A673 (cell line): ENCODE measurements at regions not wholly inside any gene's neighbourhood (a gene's known extent, or its start where the extent isn't known, plus 50 kb on each side); places are given as distances from the start of the nearest gene placed in this dataset.

Source experiments
- EZH2 ChIP-seq: fragments of 200-600 bp; sonication (generic); IDR thresholded peaks from 2 replicates; pipeline ENCODE4 v1.6.1; 2017; ENCODE audit warnings: borderline replicate concordance, low read depth, mild to moderate bottlenecking, mixed read lengths, antibody characterized with exemption, low read length; ENCODE audit not compliant: poor library complexity, severe bottlenecking
- TF ChIP-seq, protein P1 (sequence below): fragments of 300-800, 200-600 bp; sonication (generic); conservative IDR thresholded peaks from 2 replicates; pipeline ENCODE4 v1.5.1; 2017; ENCODE audit warnings: low read depth, mild to moderate bottlenecking, antibody characterized with exemption, low read length, moderate library complexity, mixed read lengths

DNA sequence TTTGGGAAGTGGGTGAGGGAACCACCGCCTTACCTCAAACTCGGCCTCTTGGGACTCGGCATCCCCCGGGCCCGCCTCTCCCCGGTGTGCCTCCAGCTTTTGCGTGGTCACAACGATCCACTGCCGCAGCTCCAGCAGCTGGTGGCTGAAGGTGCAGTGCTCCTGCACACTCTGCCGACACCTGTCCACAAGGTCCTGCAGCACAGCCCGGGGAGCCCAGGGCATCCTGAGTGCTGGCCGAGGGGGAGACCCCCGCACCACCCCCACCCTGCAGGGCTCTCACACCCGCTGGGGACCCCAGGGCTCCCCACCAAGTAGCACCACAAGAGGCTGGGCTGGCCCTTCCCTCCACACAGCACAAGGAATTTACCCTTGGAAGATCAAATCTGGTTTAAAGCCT is 76.6 kb downstream of the SYNE3 start:
- TF ChIP-seq, protein P1, sequence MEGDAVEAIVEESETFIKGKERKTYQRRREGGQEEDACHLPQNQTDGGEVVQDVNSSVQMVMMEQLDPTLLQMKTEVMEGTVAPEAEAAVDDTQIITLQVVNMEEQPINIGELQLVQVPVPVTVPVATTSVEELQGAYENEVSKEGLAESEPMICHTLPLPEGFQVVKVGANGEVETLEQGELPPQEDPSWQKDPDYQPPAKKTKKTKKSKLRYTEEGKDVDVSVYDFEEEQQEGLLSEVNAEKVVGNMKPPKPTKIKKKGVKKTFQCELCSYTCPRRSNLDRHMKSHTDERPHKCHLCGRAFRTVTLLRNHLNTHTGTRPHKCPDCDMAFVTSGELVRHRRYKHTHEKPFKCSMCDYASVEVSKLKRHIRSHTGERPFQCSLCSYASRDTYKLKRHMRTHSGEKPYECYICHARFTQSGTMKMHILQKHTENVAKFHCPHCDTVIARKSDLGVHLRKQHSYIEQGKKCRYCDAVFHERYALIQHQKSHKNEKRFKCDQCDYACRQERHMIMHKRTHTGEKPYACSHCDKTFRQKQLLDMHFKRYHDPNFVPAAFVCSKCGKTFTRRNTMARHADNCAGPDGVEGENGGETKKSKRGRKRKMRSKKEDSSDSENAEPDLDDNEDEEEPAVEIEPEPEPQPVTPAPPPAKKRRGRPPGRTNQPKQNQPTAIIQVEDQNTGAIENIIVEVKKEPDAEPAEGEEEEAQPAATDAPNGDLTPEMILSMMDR, result no peak
- no peak for TF ChIP-seq EZH2
